GM12865 (cell line): ENCODE measurements at regions not wholly inside any gene's neighbourhood (a gene's known extent, or its start where the extent isn't known, plus 50 kb on each side); places are given as distances from the start of the nearest gene placed in this dataset.

Source experiments
- DNase-seq: peaks from one replicate; pipeline ENCODE4 v3.0.0; 2010; ENCODE audit warnings: low read depth
- H3K4me3 ChIP-seq: 2 replicates; pipeline ENCODE4 v1.5.1; 2011; ENCODE audit warnings: mild to moderate bottlenecking, low read depth, low read length, control low read depth
- CTCF ChIP-seq: IDR thresholded peaks from 2 replicates; pipeline ENCODE4 v1.5.1; 2011; ENCODE audit warnings: low read length, control low read depth, low read depth, inconsistent platforms; ENCODE audit not compliant: insufficient read depth; ENCODE audit errors: missing control alignments

GRCh38 chr2:128368437-128369107, 49.9 kb upstream of the HS6ST1 start:
- DNase-seq: no peak
- no peak overlapping the region for H3K4me3 ChIP-seq
- TF ChIP-seq CTCF: no peak

- no peak for TF ChIP-seq CTCF
- DNase-seq: no peak
- H3K4me3 ChIP-seq: no peak overlapping the region
Measured at GRCh38 chr2:128369108-128369555, 50.5 kb upstream of the HS6ST1 start.

GRCh38 chr2:128369602-128370467, 51.2 kb upstream of the HS6ST1 start:
- DNase-seq: no peak
- H3K4me3 ChIP-seq: no peak overlapping the region
- TF ChIP-seq CTCF: no peak

- DNase-seq: no peak
- H3K4me3 ChIP-seq: no peak overlapping the region
- TF ChIP-seq CTCF: no peak
Measured at GRCh38 chr2:128370468-128371247, 52.0 kb upstream of the HS6ST1 start.

GRCh38 chr2:128371248-128371630, 52.6 kb upstream of the HS6ST1 start:
- no peak for DNase-seq
- H3K4me3 ChIP-seq: no peak overlapping the region
- TF ChIP-seq CTCF: no peak

- no peak for TF ChIP-seq CTCF
- H3K4me3 ChIP-seq: no peak overlapping the region
- peak; percentile 48 for DNase-seq
Measured at GRCh38 chr2:128371648-128372345, 53.1 kb upstream of the HS6ST1 start.
